GM23248 (cell line): ENCODE measurements at regions not wholly inside any gene's neighbourhood (a gene's known extent, or its start where the extent isn't known, plus 50 kb on each side); places are given as distances from the start of the nearest gene placed in this dataset.
A peak's percentile ranks its signal among the peaks of the same experiment; 100 is the strongest.
"Not testable (repeated sequence)": the region's sequence is repeated elsewhere in the genome, so short reads cannot be mapped to it uniquely, and the experiment has no call there.

Source experiments
- DNase-seq: peaks from one replicate; pipeline ENCODE4 v3.0.0-alpha.2; 2015
- H2AFZ ChIP-seq: fragments of 200-600 bp; sonication (generic); 2 replicates; pipeline ENCODE4 v1.6.1; 2016; ENCODE audit warnings: antibody characterized with exemption
- H3F3A ChIP-seq: fragments of 200-600 bp; sonication (generic); 2 replicates; pipeline ENCODE4 v1.6.1; 2016; ENCODE audit warnings: mild to moderate bottlenecking, antibody characterized with exemption, mixed run types; ENCODE audit not compliant: insufficient read depth
- H3K27ac ChIP-seq: fragments of 200-600 bp; sonication (generic); 2 replicates; pipeline ENCODE4 v1.5.1; 2016; ENCODE audit warnings: mild to moderate bottlenecking
- H3K27me3 ChIP-seq: fragments of 200-600 bp; sonication (generic); replicated peaks from 2 replicates; pipeline ENCODE4 v1.6.1; 2016; ENCODE audit warnings: mild to moderate bottlenecking; ENCODE audit not compliant: insufficient read depth
- H3K36me3 ChIP-seq: fragments of 200-600 bp; sonication (generic); 2 replicates; pipeline ENCODE4 v1.6.1; 2016; ENCODE audit warnings: low read depth, mild to moderate bottlenecking
- H3K4me1 ChIP-seq: fragments of 200-600 bp; sonication (generic); 2 replicates; pipeline ENCODE4 v1.6.1; 2016; ENCODE audit warnings: mild to moderate bottlenecking; ENCODE audit not compliant: insufficient read depth
- H3K4me2 ChIP-seq: fragments of 200-600 bp; sonication (generic); one replicate; pipeline ENCODE4 v1.6.1; 2016; ENCODE audit warnings: mild to moderate bottlenecking; ENCODE audit not compliant: unreplicated experiment
- H3K4me3 ChIP-seq: fragments of 200-600 bp; sonication (generic); 2 replicates; pipeline ENCODE4 v1.5.1; 2016; ENCODE audit warnings: mild to moderate bottlenecking
- H3K79me2 ChIP-seq: fragments of 200-600 bp; sonication (generic); 2 replicates; pipeline ENCODE4 v1.6.1; 2016; ENCODE audit warnings: mild to moderate bottlenecking; ENCODE audit not compliant: insufficient read depth
- H3K9ac ChIP-seq: fragments of 200-600 bp; sonication (generic); 2 replicates; pipeline ENCODE4 v1.6.1; 2016; ENCODE audit warnings: mild to moderate bottlenecking
- H3K9me2 ChIP-seq: fragments of 200-600 bp; sonication (generic); 2 replicates; pipeline ENCODE4 v1.6.1; 2016; ENCODE audit warnings: mixed run types, mild to moderate bottlenecking, moderate library complexity; ENCODE audit not compliant: insufficient read depth
- H3K9me3 ChIP-seq: fragments of 200-600 bp; sonication (generic); one replicate; pipeline ENCODE4 v1.6.1; 2017; ENCODE audit warnings: low read depth
- H4K20me1 ChIP-seq: fragments of 200-600 bp; sonication (generic); 2 replicates; pipeline ENCODE4 v1.6.0; 2016; ENCODE audit not compliant: insufficient read depth
- EZH2 ChIP-seq: fragments of 200-600 bp; sonication (generic); IDR thresholded peaks from 2 replicates; pipeline ENCODE4 v1.6.1; 2018; ENCODE audit warnings: antibody characterized with exemption, mild to moderate bottlenecking; ENCODE audit not compliant: insufficient read depth, poor library complexity, severe bottlenecking
- EZH2phosphoT487 ChIP-seq: fragments of 200-600 bp; sonication (generic); IDR thresholded peaks from 2 replicates; pipeline ENCODE4 v1.6.1; 2018; ENCODE audit warnings: antibody characterized with exemption, moderate library complexity, mild to moderate bottlenecking, low read depth; ENCODE audit not compliant: insufficient read depth
- WGBS, 2 experiments: methylation state at CpG; one replicate each; pipeline ENCODE4 v1.1.6; 2015 to 2017; ENCODE audit warnings: low lambda C conversion rate in 2 of 2, low coverage in 1 of 2; ENCODE audit errors: missing lambda C conversion rate in 2 of 2; 5-methylcytosine and 5-hydroxymethylcytosine counted together
- in situ Hi-C: fragments of 300-500 bp; cut with MboI; formaldehyde crosslinking; loops from 2 replicates; pipeline ENCODE4 v1.15.0; 2020

GRCh38 chr15:44836094-44836493, 99.8 kb downstream of the TRIM69 start:
- peak; percentile 5 for DNase-seq
- in situ Hi-C loops, result no loop called here

GRCh38 chr15:44838929-44839328, 102.6 kb downstream of the TRIM69 start:
- H3K9me3 ChIP-seq, H3K9ac ChIP-seq, H3K9me2 ChIP-seq, H3K4me1 ChIP-seq, H3K79me2 ChIP-seq, H3K36me3 ChIP-seq, H2AFZ ChIP-seq, H3K27me3 ChIP-seq, in situ Hi-C loops, H4K20me1 ChIP-seq, H3F3A ChIP-seq, H3K27ac ChIP-seq, H3K4me2 ChIP-seq, H3K4me3 ChIP-seq: not testable (repeated sequence)
- 23 to 29% methylated on average over 3 of the region's 3 CpGs for WGBS, 2 experiments
- DNase-seq, result peak; percentile 50

More at GRCh38 chr15:44836094-44836493, 99.8 kb downstream of the TRIM69 start:
- TF ChIP-seq EZH2 (no peak), EZH2phosphoT487 (no peak)
- Histone ChIP-seq H3K27me3 (no peaks in the 10 kb centered on the region), H3K36me3 (no peaks in the 10 kb centered on the region), H3K4me2 (no peak overlapping the region), H3K79me2 (no peaks in the 10 kb centered on the region), H3K9me3 (no peaks in the 10 kb centered on the region), H3K4me3 (no peak overlapping the region), H3K27ac (no peak overlapping the region), H3K9ac (no peak overlapping the region), H4K20me1 (no peaks in the 10 kb centered on the region), H2AFZ (no peak overlapping the region), H3F3A (no peaks in the 10 kb centered on the region), H3K9me2 (no peaks in the 10 kb centered on the region), H3K4me1 (no peaks in the 10 kb centered on the region; the same call in 1 of the 2 replicates)
- 68 to 69% methylated on average over 4 of the region's 4 CpGs for WGBS, 2 experiments

GRCh38 chr15:44841762-44842161, 105.4 kb downstream of the TRIM69 start:
- H3K9me3 ChIP-seq, DNase-seq, H3F3A ChIP-seq, H3K4me1 ChIP-seq, H3K27ac ChIP-seq, H3K9me2 ChIP-seq, H3K27me3 ChIP-seq, in situ Hi-C loops, H3K4me2 ChIP-seq, H2AFZ ChIP-seq, H4K20me1 ChIP-seq, H3K9ac ChIP-seq, H3K79me2 ChIP-seq, H3K4me3 ChIP-seq, H3K36me3 ChIP-seq: not testable (repeated sequence)
- 41 to 49% methylated on average over 4 of the region's 4 CpGs for WGBS, 2 experiments

- H3K36me3 ChIP-seq, H3K4me3 ChIP-seq, in situ Hi-C loops, H3K9me3 ChIP-seq, H3K27me3 ChIP-seq, H3K79me2 ChIP-seq, H3F3A ChIP-seq, H4K20me1 ChIP-seq, DNase-seq, H3K9ac ChIP-seq, H3K27ac ChIP-seq, H3K4me2 ChIP-seq, H3K9me2 ChIP-seq, H3K4me1 ChIP-seq, H2AFZ ChIP-seq: not testable (repeated sequence)
- WGBS, 2 experiments, result 32 to 35% methylated on average over 6 of the region's 6 CpGs
Observed at GRCh38 chr15:44842883-44843282, 106.6 kb downstream of the TRIM69 start.

GRCh38 chr15:44844936-44845335, 108.6 kb downstream of the TRIM69 start:
- H2AFZ ChIP-seq, H3K4me1 ChIP-seq, H3K4me3 ChIP-seq, H3F3A ChIP-seq, H3K36me3 ChIP-seq, H3K27ac ChIP-seq, in situ Hi-C loops, H3K27me3 ChIP-seq, H4K20me1 ChIP-seq, H3K9ac ChIP-seq, H3K4me2 ChIP-seq, H3K9me3 ChIP-seq, H3K9me2 ChIP-seq, DNase-seq, H3K79me2 ChIP-seq: not testable (repeated sequence)
- 41 to 43% methylated on average over 2 of the region's 2 CpGs for WGBS, 2 experiments

DNA sequence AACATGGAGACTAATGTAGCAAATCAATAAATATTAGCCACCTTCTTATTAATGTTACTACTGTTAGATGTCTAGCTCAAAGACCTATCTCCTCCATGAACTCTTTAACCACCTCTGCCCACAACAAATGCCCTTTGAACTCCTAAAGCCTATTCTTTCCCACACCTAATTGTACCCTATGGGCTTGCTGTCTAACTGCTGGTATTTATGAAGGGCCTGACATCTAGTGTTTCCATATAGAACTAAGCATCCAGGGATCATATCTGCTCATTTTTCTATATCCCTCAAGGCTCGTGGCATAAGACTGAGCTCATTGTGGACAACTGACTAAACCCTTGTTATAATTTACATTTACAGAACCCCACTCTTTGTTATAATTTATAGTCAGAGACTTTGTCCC, 109.8 kb downstream of the TRIM69 start:
- 50 to 78% methylated on average over 1 of the region's 1 CpG for WGBS, 2 experiments

GRCh38 chr15:44847555-44847954, 108.9 kb upstream of the TERB2 start:
- H3K27me3 ChIP-seq, H3K4me1 ChIP-seq, H3K4me2 ChIP-seq, H3K9me2 ChIP-seq, H4K20me1 ChIP-seq, H3K79me2 ChIP-seq, H3K9ac ChIP-seq, H3F3A ChIP-seq, H3K9me3 ChIP-seq, H3K36me3 ChIP-seq, DNase-seq, H3K4me3 ChIP-seq, in situ Hi-C loops, H3K27ac ChIP-seq, H2AFZ ChIP-seq: not testable (repeated sequence)
- WGBS, 2 experiments, result 61 to 63% methylated on average over 2 of the region's 2 CpGs

More for the DNA sequence above, 109.8 kb downstream of the TRIM69 start:
- in situ Hi-C loops, H3K36me3 ChIP-seq, H4K20me1 ChIP-seq, H3K27ac ChIP-seq, H3F3A ChIP-seq, H3K9me3 ChIP-seq, H2AFZ ChIP-seq, H3K9me2 ChIP-seq, H3K79me2 ChIP-seq, H3K4me1 ChIP-seq, H3K4me2 ChIP-seq, H3K9ac ChIP-seq, DNase-seq, H3K27me3 ChIP-seq, H3K4me3 ChIP-seq: not testable (repeated sequence)
